Smooth muscle cell (in vitro differentiated cells): ENCODE measurements at regions not wholly inside any gene's neighbourhood (a gene's known extent, or its start where the extent isn't known, plus 50 kb on each side); places are given as distances from the start of the nearest gene placed in this dataset.

ENCODE experiments used
- DNase-seq: peaks from one replicate; lab custom pipeline; 2025; ENCODE audit not compliant: unreplicated experiment; lab: John Stamatoyannopoulos, UW
- H2AFZ ChIP-seq: fragments of 200-600 bp; sonication (generic); 2 replicates; pipeline ENCODE4 v1.6.0; 2016; ENCODE audit warnings: antibody characterized with exemption, low read depth, mild to moderate bottlenecking
- H3F3A ChIP-seq: fragments of 200-600 bp; sonication (generic); 2 replicates; pipeline ENCODE4 v1.6.0; 2017; ENCODE audit warnings: antibody characterized with exemption, low read depth
- H3K27ac ChIP-seq: fragments of 200-600 bp; sonication (generic); 2 replicates; pipeline ENCODE4 v1.5.1; 2016; ENCODE audit warnings: low read depth, mild to moderate bottlenecking
- H3K27me3 ChIP-seq: fragments of 200-600 bp; sonication (generic); 2 replicates; pipeline ENCODE4 v1.6.1; 2016; ENCODE audit warnings: low read depth, mild to moderate bottlenecking
- H3K36me3 ChIP-seq: fragments of 200-600 bp; sonication (generic); 2 replicates; pipeline ENCODE4 v1.5.1; 2016; ENCODE audit warnings: low read depth
- H3K4me1 ChIP-seq: fragments of 200-600 bp; sonication (generic); 2 replicates; pipeline ENCODE4 v1.5.1; 2016; ENCODE audit warnings: low read depth
- H3K4me2 ChIP-seq: fragments of 200-600 bp; sonication (generic); 2 replicates; pipeline ENCODE4 v1.6.0; 2016; ENCODE audit warnings: mild to moderate bottlenecking
- H3K4me3 ChIP-seq: fragments of 200-600 bp; sonication (generic); 2 replicates; pipeline ENCODE4 v1.5.1; 2016; ENCODE audit warnings: mild to moderate bottlenecking
- H3K79me2 ChIP-seq: fragments of 200-600 bp; sonication (generic); 2 replicates; pipeline ENCODE4 v1.6.0; 2016; ENCODE audit warnings: low read depth, mild to moderate bottlenecking
- H3K9ac ChIP-seq: fragments of 200-600 bp; sonication (generic); 2 replicates; pipeline ENCODE4 v1.6.0; 2016; ENCODE audit warnings: low read depth
- H3K9me3 ChIP-seq: fragments of 200-600 bp; sonication (generic); replicated peaks from 2 replicates; pipeline ENCODE4 v1.5.1; 2016; ENCODE audit warnings: low read depth
- H4K20me1 ChIP-seq: fragments of 200-600 bp; sonication (generic); 2 replicates; pipeline ENCODE4 v1.6.0; 2016; ENCODE audit warnings: low read depth
- WGBS: methylation state at CpG from one replicate; pipeline ENCODE4 v1.1.7; 2016; ENCODE audit warnings: low lambda C conversion rate; 5-methylcytosine and 5-hydroxymethylcytosine counted together
- TF ChIP-seq, protein P1 (sequence below): fragments of 200-600 bp; sonication (generic); IDR thresholded peaks from 2 replicates; pipeline ENCODE4 v1.5.1; 2017; ENCODE audit warnings: borderline replicate concordance, mild to moderate bottlenecking, antibody characterized with exemption; ENCODE audit not compliant: insufficient read depth, poor library complexity, severe bottlenecking

- no peaks in the 10 kb centered on the region for H4K20me1 ChIP-seq
- no peaks in the 10 kb centered on the region for H3K4me1 ChIP-seq
- no peak overlapping the region for H3K27ac ChIP-seq
- H3K4me3 ChIP-seq, result no peak overlapping the region
- H3K36me3 ChIP-seq, result no peaks in the 10 kb centered on the region
- H3F3A ChIP-seq, result no peaks in the 10 kb centered on the region
- H3K9me3 ChIP-seq, result no peaks in the 10 kb centered on the region
- no peak overlapping the region for H3K9ac ChIP-seq
- no peaks in the 10 kb centered on the region for H3K79me2 ChIP-seq
- TF ChIP-seq, protein P1, sequence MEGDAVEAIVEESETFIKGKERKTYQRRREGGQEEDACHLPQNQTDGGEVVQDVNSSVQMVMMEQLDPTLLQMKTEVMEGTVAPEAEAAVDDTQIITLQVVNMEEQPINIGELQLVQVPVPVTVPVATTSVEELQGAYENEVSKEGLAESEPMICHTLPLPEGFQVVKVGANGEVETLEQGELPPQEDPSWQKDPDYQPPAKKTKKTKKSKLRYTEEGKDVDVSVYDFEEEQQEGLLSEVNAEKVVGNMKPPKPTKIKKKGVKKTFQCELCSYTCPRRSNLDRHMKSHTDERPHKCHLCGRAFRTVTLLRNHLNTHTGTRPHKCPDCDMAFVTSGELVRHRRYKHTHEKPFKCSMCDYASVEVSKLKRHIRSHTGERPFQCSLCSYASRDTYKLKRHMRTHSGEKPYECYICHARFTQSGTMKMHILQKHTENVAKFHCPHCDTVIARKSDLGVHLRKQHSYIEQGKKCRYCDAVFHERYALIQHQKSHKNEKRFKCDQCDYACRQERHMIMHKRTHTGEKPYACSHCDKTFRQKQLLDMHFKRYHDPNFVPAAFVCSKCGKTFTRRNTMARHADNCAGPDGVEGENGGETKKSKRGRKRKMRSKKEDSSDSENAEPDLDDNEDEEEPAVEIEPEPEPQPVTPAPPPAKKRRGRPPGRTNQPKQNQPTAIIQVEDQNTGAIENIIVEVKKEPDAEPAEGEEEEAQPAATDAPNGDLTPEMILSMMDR, result no peak
- no peak overlapping the region for H3K4me2 ChIP-seq
- no peak for DNase-seq
- no peaks in the 10 kb centered on the region for H3K27me3 ChIP-seq
- 96% methylated on average over 3 of the region's 3 CpGs for WGBS
- H2AFZ ChIP-seq, result no peak overlapping the region
Measured at GRCh38 chr1:229981736-229982135, 85.3 kb upstream of the GALNT2 start.

DNA sequence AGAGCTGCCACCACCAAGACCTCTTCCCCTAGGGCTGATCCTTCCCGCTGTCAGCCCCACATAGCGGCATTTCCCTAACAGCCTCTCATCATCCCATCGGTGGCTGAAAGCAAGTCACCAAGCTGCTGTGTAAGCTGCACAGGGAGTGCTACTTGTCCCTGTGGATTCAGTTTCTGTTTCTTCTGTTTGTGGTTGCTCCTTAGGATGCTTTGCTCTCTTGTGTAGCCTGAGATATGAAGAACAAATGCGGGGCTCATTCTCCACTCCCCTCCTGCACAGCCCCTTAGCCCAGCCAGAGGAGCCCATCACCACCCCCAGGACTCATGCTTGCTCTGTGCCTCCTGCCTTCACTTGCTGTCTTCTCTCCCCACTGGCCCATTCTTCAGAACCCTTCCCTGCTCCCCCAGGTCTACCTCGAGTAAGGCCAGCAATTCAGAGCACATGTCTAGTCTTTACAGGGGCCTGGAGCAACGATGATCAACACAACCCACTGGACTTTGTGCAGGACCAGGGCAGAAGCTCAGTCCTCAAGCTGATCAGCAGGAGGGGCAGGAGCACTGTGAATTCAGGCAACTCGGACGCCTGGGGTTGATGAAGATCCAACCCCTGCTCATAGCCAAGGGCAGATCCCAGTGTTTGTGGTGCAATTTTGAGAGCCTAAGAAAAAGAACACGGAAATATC, 82.6 kb upstream of the GALNT2 start:
- Histone ChIP-seq H3K4me1 (no peaks in the 10 kb centered on the region), H3K4me2 (no peak overlapping the region), H3K4me3 (no peak overlapping the region), H3K36me3 (no peaks in the 10 kb centered on the region), H3K79me2 (no peaks in the 10 kb centered on the region), H3K9me3 (no peaks in the 10 kb centered on the region), H3K27ac (no peak overlapping the region), H4K20me1 (no peaks in the 10 kb centered on the region), H3K9ac (no peak overlapping the region), H3K27me3 (no peaks in the 10 kb centered on the region), H3F3A (no peaks in the 10 kb centered on the region), H2AFZ (no peak overlapping the region)
- WGBS, result 85% methylated on average over 9 of the region's 9 CpGs
- TF ChIP-seq, protein P1, result no peak
- no peak for DNase-seq

DNA sequence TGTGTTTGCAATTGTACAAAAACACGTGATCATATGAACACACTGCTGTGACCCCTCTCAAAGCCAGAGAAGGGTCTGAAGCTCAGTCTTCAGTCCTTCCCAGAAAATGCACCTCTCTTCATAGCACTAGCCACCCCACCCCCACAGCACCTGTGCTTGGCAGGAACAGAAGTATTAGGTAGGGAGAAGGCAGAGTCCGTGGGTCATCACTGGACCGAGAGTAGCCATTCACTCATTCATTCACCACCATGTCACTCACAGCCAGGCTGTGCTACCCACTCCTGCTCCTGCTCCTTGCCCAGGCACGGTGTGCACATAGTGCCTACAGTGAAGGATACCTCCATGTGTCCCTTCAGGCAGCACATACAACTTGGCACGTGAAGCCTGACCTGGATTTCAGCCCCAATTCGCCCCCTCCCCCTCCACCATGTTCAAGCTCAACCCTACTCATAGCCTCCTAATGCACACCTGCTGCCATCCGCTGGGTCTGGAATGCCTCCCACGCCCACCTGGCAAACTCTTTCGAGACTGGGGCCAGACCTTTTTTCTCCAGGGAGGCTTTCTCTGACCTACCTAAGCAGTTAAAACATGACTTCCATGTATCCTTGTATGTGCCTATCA, 81.9 kb upstream of the GALNT2 start:
- Histone ChIP-seq H3K27ac (no peak overlapping the region), H3K79me2 (no peaks in the 10 kb centered on the region), H3K27me3 (no peaks in the 10 kb centered on the region), H4K20me1 (no peaks in the 10 kb centered on the region), H3K9me3 (no peaks in the 10 kb centered on the region), H3F3A (no peaks in the 10 kb centered on the region), H3K4me1 (no peaks in the 10 kb centered on the region), H2AFZ (no peak overlapping the region), H3K4me2 (no peak overlapping the region), H3K9ac (no peak overlapping the region), H3K36me3 (no peaks in the 10 kb centered on the region), H3K4me3 (no peak overlapping the region)
- DNase-seq, result no peak
- TF ChIP-seq, protein P1, result no peak
- WGBS, result 90% methylated on average over 9 of the region's 9 CpGs

GRCh38 chr1:229985613-229986010, 81.4 kb upstream of the GALNT2 start:
- no peaks in the 10 kb centered on the region for H3K79me2 ChIP-seq
- H3K27me3 ChIP-seq, result no peaks in the 10 kb centered on the region
- 73% methylated on average over 7 of the region's 7 CpGs for WGBS
- DNase-seq, result no peak
- H3K9ac ChIP-seq, result no peak overlapping the region
- TF ChIP-seq, protein P1, result no peak
- no peaks in the 10 kb centered on the region for H3K4me1 ChIP-seq
- H3F3A ChIP-seq, result no peaks in the 10 kb centered on the region
- no peak overlapping the region for H3K4me3 ChIP-seq
- H2AFZ ChIP-seq, result no peak overlapping the region
- no peak overlapping the region for H3K27ac ChIP-seq
- H4K20me1 ChIP-seq, result no peaks in the 10 kb centered on the region
- H3K4me2 ChIP-seq, result no peak overlapping the region
- no peaks in the 10 kb centered on the region for H3K9me3 ChIP-seq
- no peaks in the 10 kb centered on the region for H3K36me3 ChIP-seq
